ENCODE measurements at regions not wholly inside any gene's neighbourhood (a gene's known extent, or its start where the extent isn't known, plus 50 kb on each side); places are given as distances from the start of the nearest gene placed in this dataset.

GRCh38 chr13:111904701-111905608 lies 162.0 kb upstream of the SOX1 start:
- DNase-seq (no peak), ATAC-seq (ENCODE audit: insufficient read depth, low FRiP score) (no peak)
- no peaks in the 10 kb centered on the region for H3K9me3 ChIP-seq (ENCODE audit: control insufficient read depth in 4 of 4, insufficient read depth in 3 of 4, low read length in 3 of 4)
- no peaks in the 10 kb centered on the region for H3K36me3 ChIP-seq (ENCODE audit: control insufficient read depth in 4 of 4, insufficient read depth in 4 of 4, low read length in 4 of 4)
- TF ChIP-seq, protein P1, sequence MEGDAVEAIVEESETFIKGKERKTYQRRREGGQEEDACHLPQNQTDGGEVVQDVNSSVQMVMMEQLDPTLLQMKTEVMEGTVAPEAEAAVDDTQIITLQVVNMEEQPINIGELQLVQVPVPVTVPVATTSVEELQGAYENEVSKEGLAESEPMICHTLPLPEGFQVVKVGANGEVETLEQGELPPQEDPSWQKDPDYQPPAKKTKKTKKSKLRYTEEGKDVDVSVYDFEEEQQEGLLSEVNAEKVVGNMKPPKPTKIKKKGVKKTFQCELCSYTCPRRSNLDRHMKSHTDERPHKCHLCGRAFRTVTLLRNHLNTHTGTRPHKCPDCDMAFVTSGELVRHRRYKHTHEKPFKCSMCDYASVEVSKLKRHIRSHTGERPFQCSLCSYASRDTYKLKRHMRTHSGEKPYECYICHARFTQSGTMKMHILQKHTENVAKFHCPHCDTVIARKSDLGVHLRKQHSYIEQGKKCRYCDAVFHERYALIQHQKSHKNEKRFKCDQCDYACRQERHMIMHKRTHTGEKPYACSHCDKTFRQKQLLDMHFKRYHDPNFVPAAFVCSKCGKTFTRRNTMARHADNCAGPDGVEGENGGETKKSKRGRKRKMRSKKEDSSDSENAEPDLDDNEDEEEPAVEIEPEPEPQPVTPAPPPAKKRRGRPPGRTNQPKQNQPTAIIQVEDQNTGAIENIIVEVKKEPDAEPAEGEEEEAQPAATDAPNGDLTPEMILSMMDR (IDR thresholded peaks at IDR 0.05; ENCODE audit: control extremely low read depth, extremely low read depth) = no peak
- 89 to 91% methylated on average over 47 of the region's 47 CpGs for WGBS, 2 donors
- H3K4me3 ChIP-seq = no peak overlapping the region
- H3K27ac ChIP-seq (ENCODE audit: low read depth in 1 of 2, low read length in 1 of 2) = no peak overlapping the region
- no peak overlapping the region for H3K9ac ChIP-seq (ENCODE audit: insufficient read depth in 1 of 2, low read length in 2 of 2)
- H3K4me1 ChIP-seq (ENCODE audit: control insufficient read depth in 5 of 5, insufficient read depth in 5 of 5, low read length in 5 of 5) = peaks cover 0 to 14% (median 0%) of the 10 kb centered on the region in 5 donors
- peaks cover 0 to 5% (median 2%) of the 10 kb centered on the region in 3 donors for H3K27me3 ChIP-seq (ENCODE audit: control insufficient read depth in 3 of 3, insufficient read depth in 3 of 3, low read length in 2 of 3)

DNA sequence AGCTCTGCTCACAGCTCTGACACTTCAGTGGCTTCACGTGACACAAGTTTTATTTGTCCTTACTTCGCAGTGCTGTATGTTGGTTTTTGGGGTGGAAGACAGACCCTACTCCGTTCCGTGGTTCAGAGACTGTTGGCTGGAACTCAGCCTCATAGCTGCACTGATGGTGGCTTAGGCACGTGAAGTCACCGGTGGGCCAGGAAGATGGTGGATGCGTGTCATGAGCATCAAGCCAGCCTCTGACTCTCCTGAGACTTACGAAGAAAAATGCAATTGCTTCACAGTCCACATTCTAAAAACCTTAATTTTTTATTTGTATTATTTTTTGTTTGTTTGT lies 161.4 kb upstream of the SOX1 start:
- Histone ChIP-seq H3K36me3 (ENCODE audit: control insufficient read depth in 4 of 4, insufficient read depth in 4 of 4, low read length in 4 of 4) (no peaks in the 10 kb centered on the region), H3K4me3 (no peak overlapping the region), H3K9ac (ENCODE audit: insufficient read depth in 1 of 2, low read length in 2 of 2) (no peak overlapping the region), H3K27ac (ENCODE audit: low read depth in 1 of 2, low read length in 1 of 2) (no peak overlapping the region), H3K9me3 (ENCODE audit: control insufficient read depth in 4 of 4, insufficient read depth in 3 of 4, low read length in 3 of 4) (no peaks in the 10 kb centered on the region), H3K27me3 (ENCODE audit: control insufficient read depth in 3 of 3, insufficient read depth in 3 of 3, low read length in 2 of 3) (peaks cover 0 to 5% (median 2%) of the 10 kb centered on the region in 3 donors), H3K4me1 (ENCODE audit: control insufficient read depth in 5 of 5, insufficient read depth in 5 of 5, low read length in 5 of 5) (peaks cover 0 to 8% (median 0%) of the 10 kb centered on the region in 5 donors)
- DNase-seq (no peak), ATAC-seq (ENCODE audit: insufficient read depth, low FRiP score) (no peak)
- WGBS, 2 donors = 94 to 97% methylated on average over 8 of the region's 8 CpGs
- TF ChIP-seq, protein P1 (IDR thresholded peaks at IDR 0.05; ENCODE audit: control extremely low read depth, extremely low read depth) = no peak

GRCh38 chr13:111906306-111906705 lies 160.6 kb upstream of the SOX1 start:
- Histone ChIP-seq H3K4me1 (ENCODE audit: control insufficient read depth in 5 of 5, insufficient read depth in 5 of 5, low read length in 5 of 5) (peaks cover 0 to 1% (median 0%) of the 10 kb centered on the region in 5 donors), H3K36me3 (ENCODE audit: control insufficient read depth in 4 of 4, insufficient read depth in 4 of 4, low read length in 4 of 4) (no peaks in the 10 kb centered on the region), H3K9ac (ENCODE audit: insufficient read depth in 1 of 2, low read length in 2 of 2) (no peak overlapping the region), H3K27me3 (ENCODE audit: control insufficient read depth in 3 of 3, insufficient read depth in 3 of 3, low read length in 2 of 3) (peaks cover 0 to 7% (median 2%) of the 10 kb centered on the region in 3 donors), H3K4me3 (no peak overlapping the region), H3K27ac (ENCODE audit: low read depth in 1 of 2, low read length in 1 of 2) (no peak overlapping the region), H3K9me3 (ENCODE audit: control insufficient read depth in 4 of 4, insufficient read depth in 3 of 4, low read length in 3 of 4) (no peaks in the 10 kb centered on the region)
- DNase-seq (no peak), ATAC-seq (ENCODE audit: insufficient read depth, low FRiP score) (no peak)
- TF ChIP-seq, protein P1 (IDR thresholded peaks at IDR 0.05; ENCODE audit: control extremely low read depth, extremely low read depth) = no peak
- WGBS, 2 donors = 91 to 95% methylated on average over 8 of the region's 8 CpGs
